ENCODE measurements at regions not wholly inside any gene's neighbourhood (a gene's known extent, or its start where the extent isn't known, plus 50 kb on each side); places are given as distances from the start of the nearest gene placed in this dataset.

DNA sequence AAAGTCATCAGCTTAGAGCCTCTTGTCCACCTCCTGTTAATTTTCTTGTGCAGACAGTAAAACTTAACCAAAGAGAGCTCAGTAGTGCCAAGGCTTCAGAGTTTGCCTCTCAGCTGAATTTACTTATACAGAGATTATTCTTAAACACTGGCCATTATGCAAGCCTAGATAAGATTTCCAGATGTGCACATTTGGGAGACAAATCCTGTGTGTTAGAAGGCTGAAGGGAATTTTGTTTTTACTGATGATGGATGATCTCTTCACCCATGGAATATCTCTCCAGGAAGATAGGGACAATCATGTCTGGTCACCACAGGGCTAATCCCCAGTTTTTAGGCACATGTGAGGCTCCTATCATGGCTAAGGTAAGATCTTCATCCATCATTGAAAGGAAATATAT lies 157.6 kb upstream of the FAT3 start:
- TF ChIP-seq, protein P1, sequence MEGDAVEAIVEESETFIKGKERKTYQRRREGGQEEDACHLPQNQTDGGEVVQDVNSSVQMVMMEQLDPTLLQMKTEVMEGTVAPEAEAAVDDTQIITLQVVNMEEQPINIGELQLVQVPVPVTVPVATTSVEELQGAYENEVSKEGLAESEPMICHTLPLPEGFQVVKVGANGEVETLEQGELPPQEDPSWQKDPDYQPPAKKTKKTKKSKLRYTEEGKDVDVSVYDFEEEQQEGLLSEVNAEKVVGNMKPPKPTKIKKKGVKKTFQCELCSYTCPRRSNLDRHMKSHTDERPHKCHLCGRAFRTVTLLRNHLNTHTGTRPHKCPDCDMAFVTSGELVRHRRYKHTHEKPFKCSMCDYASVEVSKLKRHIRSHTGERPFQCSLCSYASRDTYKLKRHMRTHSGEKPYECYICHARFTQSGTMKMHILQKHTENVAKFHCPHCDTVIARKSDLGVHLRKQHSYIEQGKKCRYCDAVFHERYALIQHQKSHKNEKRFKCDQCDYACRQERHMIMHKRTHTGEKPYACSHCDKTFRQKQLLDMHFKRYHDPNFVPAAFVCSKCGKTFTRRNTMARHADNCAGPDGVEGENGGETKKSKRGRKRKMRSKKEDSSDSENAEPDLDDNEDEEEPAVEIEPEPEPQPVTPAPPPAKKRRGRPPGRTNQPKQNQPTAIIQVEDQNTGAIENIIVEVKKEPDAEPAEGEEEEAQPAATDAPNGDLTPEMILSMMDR (IDR thresholded peaks at IDR 0.05): no peak
- no peak for TF ChIP-seq POLR2A (IDR thresholded peaks at IDR 0.05)
